Muscle layer of colon (tissue), 2 donors: ENCODE measurements at regions not wholly inside any gene's neighbourhood (a gene's known extent, or its start where the extent isn't known, plus 50 kb on each side); places are given as distances from the start of the nearest gene placed in this dataset.

Source experiments
- H3K27ac ChIP-seq: one replicate; pipeline ENCODE4 v1.7.0; 2013; ENCODE audit warnings: low read depth, mild to moderate bottlenecking, low read length, moderate library complexity
- H3K27me3 ChIP-seq, 2 donors: one replicate each; pipeline ENCODE4 v1.7.0; 2013; ENCODE audit warnings: low read length in 2 of 2, mild to moderate bottlenecking in 2 of 2; ENCODE audit not compliant: insufficient read depth in 2 of 2, control insufficient read depth in 1 of 2
- H3K36me3 ChIP-seq: one replicate; pipeline ENCODE4 v1.7.0; 2013; ENCODE audit warnings: mild to moderate bottlenecking, low read length; ENCODE audit not compliant: insufficient read depth
- H3K4me1 ChIP-seq: one replicate; pipeline ENCODE4 v1.7.0; 2013; ENCODE audit warnings: mild to moderate bottlenecking, low read length; ENCODE audit not compliant: insufficient read depth
- H3K4me3 ChIP-seq, 2 donors: one replicate each; pipeline ENCODE4 v1.7.0; 2013; ENCODE audit warnings: low read length in 2 of 2, low read depth in 1 of 2, mild to moderate bottlenecking in 1 of 2, moderate library complexity in 1 of 2
- H3K9ac ChIP-seq: one replicate; pipeline ENCODE4 v1.7.0; 2013; ENCODE audit warnings: low read length
- H3K9me3 ChIP-seq: one replicate; pipeline ENCODE4 v1.7.0; 2013; ENCODE audit warnings: mild to moderate bottlenecking, low read length
- donor health status: abdominal sarcoma.
- donor health status: Adenocarcinoma of cecum.

DNA sequence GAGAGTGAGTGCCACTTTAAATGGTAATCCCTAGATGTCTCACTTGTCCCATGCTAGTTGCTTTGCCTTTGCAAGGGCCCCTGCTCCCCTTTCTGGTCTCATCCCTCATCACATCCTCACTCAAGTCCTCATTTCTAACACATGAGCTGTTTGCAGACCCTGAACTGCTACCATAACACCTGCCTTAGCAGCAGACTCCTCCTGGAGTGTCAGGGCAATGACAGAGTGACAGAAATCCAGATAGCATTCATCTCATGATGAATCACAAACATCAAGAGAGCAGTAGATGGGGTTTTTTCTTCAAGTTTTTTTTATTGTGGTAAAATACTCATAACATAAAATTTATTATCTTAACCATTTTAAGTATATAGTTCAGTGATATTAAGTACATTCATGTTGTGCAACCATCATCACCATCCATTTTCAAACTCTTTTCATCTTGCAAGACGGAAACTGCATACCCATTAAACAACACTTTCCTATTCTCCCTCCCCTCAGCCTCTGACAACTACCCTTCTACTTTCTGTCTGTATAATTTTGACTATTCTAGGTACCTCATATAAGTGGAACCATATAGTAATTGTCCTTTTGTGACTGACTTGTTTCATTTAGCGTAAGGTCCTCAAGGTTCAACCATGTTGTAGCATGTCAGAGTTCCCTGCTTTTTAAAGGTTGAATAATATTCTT is 133.2 kb upstream of the RPS6KA3 start:
- Histone ChIP-seq H3K27me3 (no peaks in the 10 kb centered on the region), H3K27ac (no peak overlapping the region), H3K36me3 (no peaks in the 10 kb centered on the region), H3K9me3 (no peaks in the 10 kb centered on the region), H3K4me3 (no peak overlapping the region), H3K9ac (no peak overlapping the region), H3K4me1 (no peaks in the 10 kb centered on the region)

DNA sequence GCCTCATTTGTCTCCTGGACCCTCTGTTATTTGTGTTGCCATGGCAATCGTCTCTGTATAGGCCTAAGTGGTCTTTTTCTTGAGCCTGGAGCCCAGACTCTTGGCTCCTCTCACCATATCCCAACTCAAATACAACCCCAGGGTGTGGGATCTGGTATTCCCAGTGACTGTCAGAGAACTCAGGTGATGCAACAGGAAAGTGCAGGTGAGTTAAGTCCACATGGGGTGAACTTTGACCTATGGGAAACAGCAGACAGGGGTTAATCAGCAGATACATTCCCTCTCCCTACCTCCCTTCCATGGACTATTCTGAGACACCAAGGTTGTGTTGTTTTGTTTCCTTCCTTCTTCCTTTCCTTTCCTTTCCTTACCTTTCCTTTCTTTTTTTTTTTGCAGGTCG is 130.9 kb upstream of the RPS6KA3 start:
- no peak overlapping the region for H3K9ac ChIP-seq
- no peaks in the 10 kb centered on the region for H3K9me3 ChIP-seq
- H3K27ac ChIP-seq, result no peak overlapping the region

DNA sequence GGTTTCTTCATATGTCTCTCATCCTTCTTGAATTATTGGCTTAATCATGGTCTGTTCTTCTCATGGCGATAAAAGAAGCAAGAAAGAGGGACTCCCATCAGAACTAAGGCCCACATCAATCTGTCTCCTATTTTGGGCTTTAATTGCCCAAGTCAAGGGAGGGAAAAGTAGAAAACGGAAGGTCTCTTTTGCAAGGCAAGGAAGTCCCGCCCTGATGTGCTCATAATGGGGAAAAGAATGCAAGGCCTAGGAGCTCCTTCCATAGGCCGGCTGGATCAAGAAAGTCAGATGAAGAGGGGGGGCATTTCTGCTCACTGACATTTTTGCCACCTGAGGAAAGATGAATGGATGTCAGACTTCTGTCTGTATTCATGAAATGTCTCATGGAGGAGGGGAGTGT is 127.7 kb upstream of the RPS6KA3 start:
- no peaks in the 10 kb centered on the region for H3K9me3 ChIP-seq
- no peaks in the 10 kb centered on the region for H3K4me1 ChIP-seq
- H3K4me3 ChIP-seq, result no peak overlapping the region
- H3K27me3 ChIP-seq, result no peaks in the 10 kb centered on the region
- H3K36me3 ChIP-seq, result no peaks in the 10 kb centered on the region
- H3K27ac ChIP-seq, result no peak overlapping the region
- H3K9ac ChIP-seq, result no peak overlapping the region

More for the DNA sequence above, 130.9 kb upstream of the RPS6KA3 start:
- no peaks in the 10 kb centered on the region for H3K36me3 ChIP-seq
- no peaks in the 10 kb centered on the region for H3K27me3 ChIP-seq
- H3K4me1 ChIP-seq, result no peaks in the 10 kb centered on the region
- H3K4me3 ChIP-seq, result no peak overlapping the region

DNA sequence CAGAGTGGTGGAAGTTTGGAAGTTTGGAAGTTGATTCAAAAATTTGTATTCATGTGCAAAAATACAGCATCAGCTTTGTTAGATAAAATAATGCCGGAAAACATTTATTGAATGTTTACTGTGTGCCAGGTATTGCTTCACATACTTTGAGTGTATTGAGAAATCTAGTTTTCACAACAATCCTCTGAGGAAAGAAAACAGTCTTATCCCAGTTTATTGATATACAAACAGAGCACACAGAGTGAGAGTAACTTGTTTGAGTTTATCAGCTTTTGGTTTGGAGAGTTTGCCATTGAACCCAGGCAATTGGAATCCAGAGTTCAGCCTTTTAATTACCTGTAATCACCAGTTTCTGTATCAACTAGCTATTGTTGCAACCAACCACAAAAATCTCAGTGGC is 127.2 kb upstream of the RPS6KA3 start:
- no peaks in the 10 kb centered on the region for H3K4me1 ChIP-seq
- H3K4me3 ChIP-seq, result no peak overlapping the region
- H3K27me3 ChIP-seq, result no peaks in the 10 kb centered on the region
- H3K9ac ChIP-seq, result no peak overlapping the region
- H3K9me3 ChIP-seq, result no peaks in the 10 kb centered on the region
- H3K27ac ChIP-seq, result no peak overlapping the region
- H3K36me3 ChIP-seq, result no peaks in the 10 kb centered on the region

DNA sequence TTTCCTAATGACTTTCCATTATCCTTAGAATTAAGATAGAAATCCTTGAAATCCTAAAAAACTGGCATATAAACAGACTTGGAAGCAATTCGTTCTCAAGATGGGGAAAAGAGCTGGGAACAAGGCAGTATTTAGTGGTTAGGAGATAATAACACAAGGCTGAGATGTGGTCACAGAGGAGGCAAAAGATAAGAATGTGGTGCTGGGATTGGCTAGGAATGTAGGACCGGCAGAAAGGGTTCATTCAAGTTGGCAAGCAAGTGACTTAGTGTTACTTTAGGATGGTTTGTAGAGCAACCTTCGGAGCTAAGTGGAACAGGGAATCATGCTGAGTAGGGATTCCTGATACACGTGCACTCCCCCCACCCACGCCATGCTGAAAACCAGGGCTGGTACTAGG is 121.9 kb upstream of the RPS6KA3 start:
- H3K36me3 ChIP-seq, result no peaks in the 10 kb centered on the region
- H3K4me3 ChIP-seq, result no peak overlapping the region
- no peak overlapping the region for H3K9ac ChIP-seq
- H3K27me3 ChIP-seq, result no peaks in the 10 kb centered on the region
- no peaks in the 10 kb centered on the region for H3K4me1 ChIP-seq
- no peak overlapping the region for H3K27ac ChIP-seq
- H3K9me3 ChIP-seq, result no peaks in the 10 kb centered on the region

DNA sequence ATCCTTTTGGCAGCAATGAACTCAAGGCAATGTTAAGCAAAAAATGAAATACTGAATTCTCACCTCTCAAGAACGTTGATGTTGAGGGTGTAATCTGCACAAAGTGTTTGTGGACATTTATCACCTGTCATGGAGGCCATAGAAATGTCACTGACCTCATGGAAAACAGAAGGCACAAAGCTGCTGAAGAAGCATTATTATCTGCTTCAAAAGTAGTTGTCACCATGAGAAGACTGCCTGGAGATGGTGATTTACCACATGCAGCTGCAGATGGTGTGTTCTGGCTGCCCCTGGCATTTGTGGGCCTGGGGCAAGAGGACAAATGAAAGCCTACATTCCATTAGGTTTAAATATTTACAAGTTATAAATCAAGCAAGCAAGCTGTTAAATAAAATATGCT is 116.8 kb upstream of the RPS6KA3 start:
- H3K27me3 ChIP-seq, result no peaks in the 10 kb centered on the region
- H3K4me1 ChIP-seq, result no peaks in the 10 kb centered on the region
- no peak overlapping the region for H3K9ac ChIP-seq
- H3K36me3 ChIP-seq, result no peaks in the 10 kb centered on the region
- H3K9me3 ChIP-seq, result no peaks in the 10 kb centered on the region
- no peak overlapping the region for H3K27ac ChIP-seq
- no peak overlapping the region for H3K4me3 ChIP-seq

DNA sequence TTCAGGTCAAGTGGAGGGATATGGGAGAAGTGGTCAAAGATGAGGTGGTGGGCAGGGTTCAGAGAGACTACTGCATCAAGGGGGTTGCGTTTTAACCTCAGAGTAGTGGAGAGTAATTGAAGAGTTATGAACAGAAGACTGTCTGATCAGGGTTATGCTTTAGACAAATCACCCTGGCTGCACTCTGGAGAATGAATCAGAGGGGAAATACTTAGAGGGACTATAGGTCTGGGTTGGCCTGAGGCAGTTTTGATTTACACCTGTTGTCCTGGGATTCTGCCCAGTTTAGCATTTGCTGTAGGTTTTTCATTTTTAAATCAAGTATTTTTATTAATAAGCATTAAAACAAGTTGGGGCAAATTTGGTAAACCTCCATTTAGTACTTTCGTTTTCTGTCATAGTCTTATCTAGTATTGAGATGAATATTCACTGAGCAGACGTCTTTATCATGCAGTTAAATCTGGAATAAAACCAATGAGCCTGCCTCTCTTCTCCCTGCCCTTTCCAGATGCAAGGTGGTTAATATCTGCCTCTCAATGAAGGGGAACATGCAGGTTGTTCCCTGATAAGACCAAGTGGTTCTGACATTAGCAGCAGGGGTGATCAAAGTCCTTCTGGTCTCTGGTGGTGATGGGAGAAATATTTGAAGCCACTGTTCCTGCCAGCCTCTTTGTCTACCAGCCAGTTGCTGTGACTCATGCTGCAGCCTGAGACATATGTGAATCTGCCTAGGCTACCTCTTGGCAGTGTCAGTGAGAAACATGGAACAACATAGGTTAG is 116.0 kb upstream of the RPS6KA3 start:
- Histone ChIP-seq H3K9me3 (no peaks in the 10 kb centered on the region), H3K27ac (no peak overlapping the region), H3K36me3 (no peaks in the 10 kb centered on the region), H3K4me1 (no peaks in the 10 kb centered on the region), H3K4me3 (no peak overlapping the region), H3K9ac (no peak overlapping the region), H3K27me3 (no peaks in the 10 kb centered on the region)

DNA sequence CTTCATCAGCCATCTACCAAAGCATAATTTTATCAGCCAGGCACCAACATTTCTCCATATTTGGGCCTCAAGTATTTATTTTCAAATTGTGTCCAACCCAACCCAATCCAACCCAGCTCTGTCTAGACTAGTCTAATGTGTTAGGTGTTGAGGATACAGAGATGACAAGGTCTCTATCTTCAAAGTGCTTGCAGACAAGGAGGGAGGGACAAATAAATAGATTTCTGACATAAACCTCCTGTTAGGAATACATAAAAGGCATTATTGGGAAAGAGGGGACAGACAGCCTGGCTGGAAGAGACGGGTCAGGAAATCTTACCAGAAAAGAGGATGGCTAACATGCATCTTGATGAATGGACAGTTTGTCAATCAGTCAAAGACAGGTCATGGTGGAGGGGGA is 115.4 kb upstream of the RPS6KA3 start:
- H3K4me1 ChIP-seq, result no peaks in the 10 kb centered on the region
- H3K9me3 ChIP-seq, result no peaks in the 10 kb centered on the region
- H3K9ac ChIP-seq, result no peak overlapping the region
- H3K4me3 ChIP-seq, result no peak overlapping the region
- no peaks in the 10 kb centered on the region for H3K36me3 ChIP-seq
- no peaks in the 10 kb centered on the region for H3K27me3 ChIP-seq
- H3K27ac ChIP-seq, result no peak overlapping the region

DNA sequence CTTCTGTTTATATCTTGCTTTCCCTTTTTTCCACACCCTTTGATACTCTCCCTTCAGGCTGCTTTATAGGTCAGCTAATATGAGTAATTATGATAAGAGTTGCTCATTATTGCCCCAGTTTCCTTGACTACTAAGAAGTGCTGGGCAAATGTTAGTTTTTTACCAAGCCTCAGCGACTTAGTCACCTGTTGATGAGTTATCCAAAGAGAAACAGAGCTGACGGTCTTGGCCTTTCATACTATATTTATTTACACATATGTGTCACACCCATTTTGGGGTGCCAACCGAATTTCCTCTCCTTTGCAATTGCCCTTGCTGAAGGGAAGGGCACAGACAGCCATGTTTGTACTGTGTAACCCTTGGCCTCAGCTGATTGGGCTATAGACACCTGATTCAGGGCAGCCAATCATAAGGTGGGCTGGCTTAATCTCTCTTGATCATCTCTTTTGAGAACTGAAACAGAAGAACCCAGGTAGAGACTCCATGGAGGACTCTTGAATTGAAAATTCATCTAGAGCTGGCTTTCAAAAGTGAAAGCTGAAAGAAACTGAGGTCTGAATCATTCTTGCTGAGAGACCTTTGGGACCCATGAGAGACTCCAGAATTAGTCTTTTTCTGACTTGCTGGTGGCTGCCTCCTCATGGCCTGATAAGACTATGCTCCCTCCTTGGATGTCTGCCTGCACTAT is 111.7 kb upstream of the RPS6KA3 start:
- Histone ChIP-seq H3K27me3 (no peaks in the 10 kb centered on the region), H3K36me3 (no peaks in the 10 kb centered on the region), H3K9me3 (no peaks in the 10 kb centered on the region), H3K9ac (no peak overlapping the region), H3K4me1 (no peaks in the 10 kb centered on the region), H3K27ac (no peak overlapping the region), H3K4me3 (no peak overlapping the region)

DNA sequence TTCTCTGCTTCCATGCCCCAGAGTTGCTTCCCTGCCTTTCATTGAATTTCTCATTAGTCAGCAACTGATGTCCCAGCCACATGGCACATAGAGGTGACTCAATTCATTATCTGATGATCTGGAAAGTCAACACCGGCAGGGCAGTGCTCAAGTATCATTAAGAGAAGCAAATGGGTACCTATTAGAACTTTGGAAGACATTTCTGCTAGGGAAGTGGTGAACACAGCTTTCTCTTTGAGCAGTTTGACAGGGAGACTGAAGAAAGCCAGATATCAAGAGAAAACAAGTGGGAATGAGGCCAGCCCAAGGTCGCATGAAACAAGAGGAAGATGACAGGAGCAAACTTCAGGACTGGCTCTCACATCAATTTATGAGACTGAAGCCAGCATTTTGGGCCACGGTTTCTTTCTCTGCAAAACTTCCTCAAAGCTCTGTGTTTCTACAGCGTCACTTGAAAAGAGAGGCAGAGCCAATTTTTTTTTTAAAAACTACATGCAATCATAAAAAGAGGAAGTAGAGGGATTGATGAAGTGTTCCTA is 108.3 kb upstream of the RPS6KA3 start:
- Histone ChIP-seq H3K27me3 (no peaks in the 10 kb centered on the region), H3K4me1 (no peaks in the 10 kb centered on the region), H3K9me3 (no peaks in the 10 kb centered on the region), H3K36me3 (no peaks in the 10 kb centered on the region), H3K4me3 (no peak overlapping the region), H3K9ac (no peak overlapping the region), H3K27ac (no peak overlapping the region)

DNA sequence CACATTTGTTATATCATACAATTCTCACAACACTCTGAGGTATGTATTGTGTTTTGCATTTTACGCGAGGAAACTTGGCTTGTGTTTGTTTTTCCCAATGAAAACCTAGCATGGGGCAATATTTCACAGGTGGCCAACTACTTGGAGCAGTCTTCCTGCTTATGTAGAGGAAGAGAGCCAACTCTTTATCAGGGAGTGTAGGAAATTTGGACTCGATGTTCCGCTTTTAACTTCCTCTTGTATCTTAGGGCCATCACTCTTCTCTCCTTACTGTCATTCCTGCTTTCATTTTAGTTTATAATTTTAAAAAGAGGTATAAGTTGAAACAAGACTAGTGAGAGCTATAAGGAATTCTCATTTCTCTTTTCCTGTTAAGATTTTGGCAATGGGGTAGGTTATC is 107.7 kb upstream of the RPS6KA3 start:
- Histone ChIP-seq H3K4me3 (no peak overlapping the region), H3K9me3 (no peaks in the 10 kb centered on the region), H3K36me3 (no peaks in the 10 kb centered on the region), H3K4me1 (no peaks in the 10 kb centered on the region), H3K9ac (no peak overlapping the region), H3K27me3 (no peaks in the 10 kb centered on the region), H3K27ac (no peak overlapping the region)
